Breast epithelium (tissue), 4 donors: ENCODE measurements at regions not wholly inside any gene's neighbourhood (a gene's known extent, or its start where the extent isn't known, plus 50 kb on each side); places are given as distances from the start of the nearest gene placed in this dataset.

Experiments
- DNase-seq, 2 donors: peaks; one replicate each; pipeline ENCODE4 v3.0.0-alpha.2; 2019; ENCODE audit warnings: low spot score in 2 of 2
- H3K27ac ChIP-seq, 2 donors: fragments of 200-600 bp; sonication (generic) in 1 of 2; one replicate each; pipeline ENCODE4 v1.5.1; 2016 to 2019; ENCODE audit warnings: mild to moderate bottlenecking in 1 of 2
- H3K27me3 ChIP-seq, 2 donors: fragments of 200-600 bp; sonication (generic) in 1 of 2; one replicate each; pipeline versions ENCODE4 v1.5.1 to v1.6.0; 2017 to 2019; ENCODE audit warnings: control low read depth in 1 of 2, mild to moderate bottlenecking in 1 of 2
- H3K36me3 ChIP-seq: fragments of 200-600 bp; one replicate; pipeline ENCODE4 v1.5.1; 2019
- H3K4me1 ChIP-seq, 2 donors: fragments of 200-600 bp; sonication (generic); one replicate each; pipeline ENCODE4 v1.5.1; 2016 to 2019; ENCODE audit warnings: control low read depth in 1 of 2
- H3K4me3 ChIP-seq, 3 donors: fragments of 200-600 bp; sonication (generic); 1 replicate in 2 of 3; 2 replicates in 1 of 3; pipeline ENCODE4 v1.5.1; 2016 to 2019; ENCODE audit warnings: mild to moderate bottlenecking in 3 of 3, moderate library complexity in 2 of 3
- H3K9me3 ChIP-seq, 2 donors: fragments of 200-600 bp; sonication (generic) in 1 of 2; one replicate each; pipeline ENCODE4 v1.5.1; 2016 to 2019; ENCODE audit warnings: control low read depth in 1 of 2
- POLR2A ChIP-seq: fragments of 450-650 bp; IDR thresholded peaks from one replicate; pipeline ENCODE4 v1.6.1; 2016; ENCODE audit warnings: antibody characterized with exemption, mild to moderate bottlenecking, moderate library complexity
- POLR2AphosphoS5 ChIP-seq, 3 donors: sonication (generic); formaldehyde crosslinking; IDR thresholded peaks; one replicate each; pipeline ENCODE4 v1.6.1; 2017; ENCODE audit warnings: antibody characterized with exemption in 3 of 3
- intact Hi-C: fragments of 100-400 bp; cut with DNase I; formaldehyde crosslinking; loops from one replicate; pipeline ENCODE4 v1.15.1; 2023; ENCODE audit warnings: low total_unique reads
- TF ChIP-seq, protein P1 (sequence below), 3 donors: fragments of 450-650 bp; IDR thresholded peaks; one replicate each; pipeline ENCODE4 v1.5.1; 2016 to 2017; ENCODE audit warnings: antibody characterized with exemption in 3 of 3, mild to moderate bottlenecking in 3 of 3, moderate library complexity in 3 of 3

- TF ChIP-seq, protein P1, sequence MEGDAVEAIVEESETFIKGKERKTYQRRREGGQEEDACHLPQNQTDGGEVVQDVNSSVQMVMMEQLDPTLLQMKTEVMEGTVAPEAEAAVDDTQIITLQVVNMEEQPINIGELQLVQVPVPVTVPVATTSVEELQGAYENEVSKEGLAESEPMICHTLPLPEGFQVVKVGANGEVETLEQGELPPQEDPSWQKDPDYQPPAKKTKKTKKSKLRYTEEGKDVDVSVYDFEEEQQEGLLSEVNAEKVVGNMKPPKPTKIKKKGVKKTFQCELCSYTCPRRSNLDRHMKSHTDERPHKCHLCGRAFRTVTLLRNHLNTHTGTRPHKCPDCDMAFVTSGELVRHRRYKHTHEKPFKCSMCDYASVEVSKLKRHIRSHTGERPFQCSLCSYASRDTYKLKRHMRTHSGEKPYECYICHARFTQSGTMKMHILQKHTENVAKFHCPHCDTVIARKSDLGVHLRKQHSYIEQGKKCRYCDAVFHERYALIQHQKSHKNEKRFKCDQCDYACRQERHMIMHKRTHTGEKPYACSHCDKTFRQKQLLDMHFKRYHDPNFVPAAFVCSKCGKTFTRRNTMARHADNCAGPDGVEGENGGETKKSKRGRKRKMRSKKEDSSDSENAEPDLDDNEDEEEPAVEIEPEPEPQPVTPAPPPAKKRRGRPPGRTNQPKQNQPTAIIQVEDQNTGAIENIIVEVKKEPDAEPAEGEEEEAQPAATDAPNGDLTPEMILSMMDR (IDR thresholded peaks at IDR 0.05) = no peak
- no peak for TF ChIP-seq POLR2A
- no peak for TF ChIP-seq POLR2AphosphoS5 (IDR thresholded peaks at IDR 0.05)
- intact Hi-C loops = loop anchor here (5.0 kb wide), 1 partner anchor 117 kb away; no protein-coding TSS in a partner anchor
- H3K36me3 ChIP-seq = no peaks in the 10 kb centered on the region
- H3K27me3 ChIP-seq = no peaks in the 10 kb centered on the region
- no peaks in the 10 kb centered on the region for H3K4me1 ChIP-seq
- no peaks in the 10 kb centered on the region for H3K9me3 ChIP-seq
- no peak overlapping the region for H3K27ac ChIP-seq
- DNase-seq = no peak
- H3K4me3 ChIP-seq = no peak overlapping the region
These were observed 610.5 kb downstream of the ACTL7B start for GRCh38 chr9:108245331-108245730.

GRCh38 chr9:108244686-108245085, 611.1 kb downstream of the ACTL7B start:
- intact Hi-C loops = loop anchor here (5.0 kb wide), 1 partner anchor 118 kb away; no protein-coding TSS in a partner anchor
- H3K36me3 ChIP-seq = no peaks in the 10 kb centered on the region
- no peak overlapping the region for H3K4me3 ChIP-seq
- DNase-seq = no peak
- no peaks in the 10 kb centered on the region for H3K9me3 ChIP-seq
- H3K27ac ChIP-seq = no peak overlapping the region
- TF ChIP-seq, protein P1 (IDR thresholded peaks at IDR 0.05) = no peak
- TF ChIP-seq POLR2AphosphoS5 (IDR thresholded peaks at IDR 0.05) (no peak), POLR2A (no peak)
- no peaks in the 10 kb centered on the region for H3K27me3 ChIP-seq
- H3K4me1 ChIP-seq = no peaks in the 10 kb centered on the region

GRCh38 chr9:108241384-108242073, 614.3 kb downstream of the ACTL7B start:
- DNase-seq = no peak
- Histone ChIP-seq H3K36me3 (no peaks in the 10 kb centered on the region), H3K27me3 (no peaks in the 10 kb centered on the region), H3K4me3 (no peak overlapping the region), H3K9me3 (no peaks in the 10 kb centered on the region), H3K27ac (no peak overlapping the region), H3K4me1 (no peaks in the 10 kb centered on the region)
- TF ChIP-seq, protein P1 (IDR thresholded peaks at IDR 0.05) = no peak
- TF ChIP-seq POLR2AphosphoS5 (IDR thresholded peaks at IDR 0.05) (no peak), POLR2A (no peak)
- intact Hi-C loops = no loop called here

DNA sequence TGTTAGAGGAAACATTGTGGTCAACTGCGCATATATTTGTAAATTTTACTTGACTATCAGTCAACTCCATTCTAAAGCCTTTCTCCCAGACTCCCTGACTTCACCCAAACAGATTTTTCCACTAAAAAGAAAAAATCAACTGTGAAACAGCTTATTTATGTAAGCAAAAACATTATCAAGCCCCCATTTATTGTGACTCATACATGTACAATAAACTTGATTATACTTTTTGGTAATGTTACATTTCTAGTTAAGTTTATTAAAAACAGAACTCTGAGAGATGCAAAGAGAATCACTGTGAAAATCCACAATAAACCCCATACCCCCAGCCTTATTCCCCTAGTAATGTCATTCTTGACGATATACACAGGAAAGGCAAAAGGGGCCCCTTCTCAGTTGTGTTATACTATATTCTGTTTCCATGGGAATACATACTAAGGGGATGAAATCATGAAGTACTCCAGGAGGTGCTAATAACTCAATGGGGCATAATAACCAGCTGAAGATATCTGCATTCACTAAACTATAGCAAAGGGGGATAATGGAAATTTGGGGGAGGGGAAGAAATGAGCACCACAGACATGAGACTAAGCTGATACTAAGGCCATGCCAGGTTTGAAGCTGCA, 616.0 kb downstream of the ACTL7B start:
- no peak for DNase-seq
- Histone ChIP-seq H3K9me3 (no peaks in the 10 kb centered on the region), H3K36me3 (no peaks in the 10 kb centered on the region), H3K27ac (no peak overlapping the region), H3K4me1 (no peaks in the 10 kb centered on the region), H3K27me3 (no peaks in the 10 kb centered on the region), H3K4me3 (no peak overlapping the region)
- no peak for TF ChIP-seq POLR2AphosphoS5 (IDR thresholded peaks at IDR 0.05)
- TF ChIP-seq POLR2A = no peak
- TF ChIP-seq, protein P1 (IDR thresholded peaks at IDR 0.05) = no peak
- intact Hi-C loops = no loop called here

DNA sequence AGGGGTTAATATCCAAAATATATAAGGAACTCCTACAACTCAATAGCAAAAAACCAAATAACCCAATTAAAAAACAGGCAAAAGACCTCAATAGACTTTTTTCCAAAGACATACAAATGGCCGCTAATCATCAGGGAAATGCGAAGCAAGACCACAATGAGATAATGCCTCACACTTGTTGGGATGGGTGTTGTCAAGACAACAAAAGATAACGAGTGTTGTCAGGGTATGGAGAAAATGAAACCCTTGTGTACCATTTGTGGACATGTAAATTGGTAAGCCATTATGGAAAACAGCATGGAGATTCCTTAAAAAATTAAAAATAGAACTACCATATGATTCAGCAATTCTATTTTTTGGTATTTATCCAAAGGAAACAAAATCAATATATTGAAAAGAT, 620.2 kb downstream of the ACTL7B start:
- H3K9me3 ChIP-seq = no peaks in the 10 kb centered on the region
- intact Hi-C loops = no loop called here
- TF ChIP-seq POLR2A (no peak), POLR2AphosphoS5 (IDR thresholded peaks at IDR 0.05) (no peak)
- TF ChIP-seq, protein P1 (IDR thresholded peaks at IDR 0.05) = no peak
- no peaks in the 10 kb centered on the region for H3K36me3 ChIP-seq
- no peaks in the 10 kb centered on the region for H3K4me1 ChIP-seq
- no peak overlapping the region for H3K27ac ChIP-seq
- no peak for DNase-seq
- no peak overlapping the region for H3K4me3 ChIP-seq
- no peaks in the 10 kb centered on the region for H3K27me3 ChIP-seq
